Smooth muscle cell (in vitro differentiated cells): ENCODE measurements at regions not wholly inside any gene's neighbourhood (a gene's known extent, or its start where the extent isn't known, plus 50 kb on each side); places are given as distances from the start of the nearest gene placed in this dataset.
A peak's percentile ranks its signal among the peaks of the same experiment; 100 is the strongest.
"Not testable (repeated sequence)": the region's sequence is repeated elsewhere in the genome, so short reads cannot be mapped to it uniquely, and the experiment has no call there.

ENCODE experiments used
- DNase-seq: peaks from one replicate; lab custom pipeline; 2025; ENCODE audit not compliant: unreplicated experiment; lab: John Stamatoyannopoulos, UW
- H2AFZ ChIP-seq: fragments of 200-600 bp; sonication (generic); 2 replicates; pipeline ENCODE4 v1.6.0; 2016; ENCODE audit warnings: antibody characterized with exemption, low read depth, mild to moderate bottlenecking
- H3F3A ChIP-seq: fragments of 200-600 bp; sonication (generic); 2 replicates; pipeline ENCODE4 v1.6.0; 2017; ENCODE audit warnings: antibody characterized with exemption, low read depth
- H3K27ac ChIP-seq: fragments of 200-600 bp; sonication (generic); 2 replicates; pipeline ENCODE4 v1.5.1; 2016; ENCODE audit warnings: low read depth, mild to moderate bottlenecking
- H3K27me3 ChIP-seq: fragments of 200-600 bp; sonication (generic); 2 replicates; pipeline ENCODE4 v1.6.1; 2016; ENCODE audit warnings: low read depth, mild to moderate bottlenecking
- H3K36me3 ChIP-seq: fragments of 200-600 bp; sonication (generic); 2 replicates; pipeline ENCODE4 v1.5.1; 2016; ENCODE audit warnings: low read depth
- H3K4me1 ChIP-seq: fragments of 200-600 bp; sonication (generic); 2 replicates; pipeline ENCODE4 v1.5.1; 2016; ENCODE audit warnings: low read depth
- H3K4me2 ChIP-seq: fragments of 200-600 bp; sonication (generic); 2 replicates; pipeline ENCODE4 v1.6.0; 2016; ENCODE audit warnings: mild to moderate bottlenecking
- H3K4me3 ChIP-seq: fragments of 200-600 bp; sonication (generic); 2 replicates; pipeline ENCODE4 v1.5.1; 2016; ENCODE audit warnings: mild to moderate bottlenecking
- H3K79me2 ChIP-seq: fragments of 200-600 bp; sonication (generic); 2 replicates; pipeline ENCODE4 v1.6.0; 2016; ENCODE audit warnings: low read depth, mild to moderate bottlenecking
- H3K9ac ChIP-seq: fragments of 200-600 bp; sonication (generic); 2 replicates; pipeline ENCODE4 v1.6.0; 2016; ENCODE audit warnings: low read depth
- H3K9me3 ChIP-seq: fragments of 200-600 bp; sonication (generic); replicated peaks from 2 replicates; pipeline ENCODE4 v1.5.1; 2016; ENCODE audit warnings: low read depth
- H4K20me1 ChIP-seq: fragments of 200-600 bp; sonication (generic); 2 replicates; pipeline ENCODE4 v1.6.0; 2016; ENCODE audit warnings: low read depth
- WGBS: methylation state at CpG from one replicate; pipeline ENCODE4 v1.1.7; 2016; ENCODE audit warnings: low lambda C conversion rate; 5-methylcytosine and 5-hydroxymethylcytosine counted together
- TF ChIP-seq, protein P1 (sequence below): fragments of 200-600 bp; sonication (generic); IDR thresholded peaks from 2 replicates; pipeline ENCODE4 v1.5.1; 2017; ENCODE audit warnings: borderline replicate concordance, mild to moderate bottlenecking, antibody characterized with exemption; ENCODE audit not compliant: insufficient read depth, poor library complexity, severe bottlenecking

DNA sequence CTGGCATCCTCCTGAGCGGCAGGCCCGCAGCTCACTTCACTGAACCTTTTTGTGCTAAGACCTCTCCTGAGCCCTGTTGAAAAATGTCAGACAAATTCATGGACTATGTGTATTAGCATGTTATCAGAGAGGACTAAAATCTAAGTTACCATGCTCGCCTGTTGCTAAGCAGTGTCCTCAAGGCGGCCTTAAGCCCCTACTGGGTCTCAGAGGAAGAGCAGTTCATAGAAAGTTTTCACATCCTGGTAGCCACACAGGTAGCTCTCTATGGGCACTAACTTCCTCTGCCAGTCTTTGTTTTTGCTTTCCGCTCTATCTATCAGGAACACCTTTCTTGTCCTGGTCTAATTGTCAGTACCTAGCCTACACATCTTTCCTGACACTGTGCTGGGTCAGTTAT, 306.6 kb upstream of the MIS18BP1 start:
- no peaks in the 10 kb centered on the region for H3K4me1 ChIP-seq
- no peak overlapping the region for H2AFZ ChIP-seq
- no peak overlapping the region for H3K27ac ChIP-seq

DNA sequence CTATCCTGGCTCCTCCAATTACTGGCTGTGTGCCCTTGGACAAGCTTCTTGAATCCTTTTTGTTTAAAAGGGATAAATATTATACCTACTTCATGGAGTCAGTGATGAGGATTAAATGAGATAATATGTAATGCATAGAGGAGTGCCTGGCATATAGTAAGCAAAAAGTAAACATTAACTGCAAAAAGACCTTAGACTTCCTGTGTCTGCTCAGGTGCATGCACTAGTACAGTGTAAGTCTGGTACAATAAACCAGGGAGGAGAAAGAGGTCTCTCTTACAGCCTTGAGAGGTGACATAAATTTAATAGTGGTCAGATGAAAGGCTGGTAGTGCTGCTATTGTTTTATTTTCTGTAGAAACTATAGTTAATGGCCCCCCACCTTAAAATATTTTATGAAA, 305.2 kb upstream of the MIS18BP1 start:
- Histone ChIP-seq H3K4me2 (no peak overlapping the region), H3K27ac (no peak overlapping the region), H3K9ac (no peak overlapping the region), H3K9me3 (no peaks in the 10 kb centered on the region), H3K79me2 (no peaks in the 10 kb centered on the region), H3K36me3 (no peaks in the 10 kb centered on the region), H3K4me3 (no peak overlapping the region), H3K4me1 (no peaks in the 10 kb centered on the region), H3K27me3 (no peaks in the 10 kb centered on the region), H3F3A (no peaks in the 10 kb centered on the region), H2AFZ (no peak overlapping the region), H4K20me1 (no peaks in the 10 kb centered on the region)
- no peak for DNase-seq
- TF ChIP-seq, protein P1, sequence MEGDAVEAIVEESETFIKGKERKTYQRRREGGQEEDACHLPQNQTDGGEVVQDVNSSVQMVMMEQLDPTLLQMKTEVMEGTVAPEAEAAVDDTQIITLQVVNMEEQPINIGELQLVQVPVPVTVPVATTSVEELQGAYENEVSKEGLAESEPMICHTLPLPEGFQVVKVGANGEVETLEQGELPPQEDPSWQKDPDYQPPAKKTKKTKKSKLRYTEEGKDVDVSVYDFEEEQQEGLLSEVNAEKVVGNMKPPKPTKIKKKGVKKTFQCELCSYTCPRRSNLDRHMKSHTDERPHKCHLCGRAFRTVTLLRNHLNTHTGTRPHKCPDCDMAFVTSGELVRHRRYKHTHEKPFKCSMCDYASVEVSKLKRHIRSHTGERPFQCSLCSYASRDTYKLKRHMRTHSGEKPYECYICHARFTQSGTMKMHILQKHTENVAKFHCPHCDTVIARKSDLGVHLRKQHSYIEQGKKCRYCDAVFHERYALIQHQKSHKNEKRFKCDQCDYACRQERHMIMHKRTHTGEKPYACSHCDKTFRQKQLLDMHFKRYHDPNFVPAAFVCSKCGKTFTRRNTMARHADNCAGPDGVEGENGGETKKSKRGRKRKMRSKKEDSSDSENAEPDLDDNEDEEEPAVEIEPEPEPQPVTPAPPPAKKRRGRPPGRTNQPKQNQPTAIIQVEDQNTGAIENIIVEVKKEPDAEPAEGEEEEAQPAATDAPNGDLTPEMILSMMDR = no peak

More for the DNA sequence above, 306.6 kb upstream of the MIS18BP1 start:
- H3K9ac ChIP-seq = no peak overlapping the region
- H3K79me2 ChIP-seq = no peaks in the 10 kb centered on the region
- whole genome bisulfite sequencing = 92% methylated on average over 5 of the region's 5 CpGs
- no peaks in the 10 kb centered on the region for H3K36me3 ChIP-seq
- no peaks in the 10 kb centered on the region for H3K27me3 ChIP-seq
- TF ChIP-seq, protein P1 = no peak
- no peaks in the 10 kb centered on the region for H4K20me1 ChIP-seq
- H3F3A ChIP-seq = no peaks in the 10 kb centered on the region
- no peak for DNase-seq
- H3K9me3 ChIP-seq = no peaks in the 10 kb centered on the region
- no peak overlapping the region for H3K4me3 ChIP-seq
- H3K4me2 ChIP-seq = no peak overlapping the region

DNA sequence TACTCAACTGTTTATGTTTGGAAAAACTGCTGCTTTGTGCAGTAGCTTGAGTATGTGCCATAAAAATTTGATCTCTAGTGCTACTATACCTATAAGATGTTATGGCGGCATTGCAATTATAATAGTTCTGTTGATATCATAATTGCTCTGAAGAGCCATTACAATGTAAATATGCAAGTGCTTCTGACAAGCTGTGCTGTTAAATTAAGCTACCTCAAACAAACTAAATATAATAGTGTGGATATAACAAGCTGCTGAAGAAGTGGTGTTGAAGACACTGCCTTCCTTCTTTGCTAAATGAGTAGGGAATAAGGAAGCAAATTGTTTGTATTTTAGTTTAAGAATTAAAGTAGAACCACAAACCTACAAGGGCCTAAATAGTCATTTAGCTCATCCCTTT, 301.0 kb upstream of the MIS18BP1 start:
- no peak overlapping the region for H3K9ac ChIP-seq
- no peaks in the 10 kb centered on the region for H3K36me3 ChIP-seq
- WGBS = 100% methylated on average over 1 of the region's 1 CpG
- H4K20me1 ChIP-seq = no peaks in the 10 kb centered on the region
- H3K27me3 ChIP-seq = no peaks in the 10 kb centered on the region
- H2AFZ ChIP-seq = no peak overlapping the region
- DNase-seq = no peak
- TF ChIP-seq, protein P1 = no peak
- H3K27ac ChIP-seq = no peak overlapping the region
- H3K9me3 ChIP-seq = no peaks in the 10 kb centered on the region
- no peak overlapping the region for H3K4me2 ChIP-seq
- H3K4me3 ChIP-seq = no peak overlapping the region
- no peaks in the 10 kb centered on the region for H3F3A ChIP-seq
- peaks cover 5% of the 10 kb centered on the region for H3K4me1 ChIP-seq
- H3K79me2 ChIP-seq = no peaks in the 10 kb centered on the region

DNA sequence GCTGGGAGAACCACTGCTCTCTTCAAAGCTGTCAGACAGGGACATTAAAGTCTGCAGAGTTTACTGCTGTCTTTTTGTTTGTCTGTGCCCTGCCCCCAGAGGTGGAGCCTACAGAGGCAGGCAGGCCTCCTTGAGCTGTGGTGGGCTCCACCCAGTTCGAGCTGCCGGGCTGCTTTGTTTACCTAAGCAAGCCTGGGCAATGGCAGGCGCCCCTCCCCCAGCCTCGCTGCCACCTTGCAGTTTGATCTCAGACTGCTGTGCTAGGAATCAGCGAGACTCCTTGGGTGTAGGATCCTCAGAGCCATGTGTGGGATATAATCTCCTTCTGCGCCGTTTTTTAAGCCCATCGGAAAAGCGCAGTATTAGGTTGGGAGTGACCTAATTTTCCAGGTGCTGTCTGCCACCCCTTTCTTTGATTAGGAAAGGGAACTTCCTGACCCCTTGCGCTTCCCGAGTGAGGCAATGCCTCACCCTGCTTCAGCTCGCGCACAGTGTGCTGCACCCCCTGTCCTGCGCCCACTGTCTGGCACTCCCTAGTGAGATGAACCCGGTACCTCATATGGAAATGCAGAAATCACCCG, 298.3 kb upstream of the MIS18BP1 start:
- DNase-seq, H3K27me3 ChIP-seq, H4K20me1 ChIP-seq, H3K36me3 ChIP-seq, H3K79me2 ChIP-seq, H3K9me3 ChIP-seq, H3K4me1 ChIP-seq, H3K27ac ChIP-seq, H3F3A ChIP-seq: not testable (repeated sequence)
- peak overlapping the region; percentile 4 for H3K9ac ChIP-seq
- peak overlapping the region; percentile 53 for H3K4me3 ChIP-seq
- H2AFZ ChIP-seq = peak overlapping the region; percentile 91
- 15% methylated on average over 16 of the region's 16 CpGs for WGBS
- peak overlapping the region; percentile 87 for H3K4me2 ChIP-seq
